Loucy (cell line): ENCODE measurements at regions not wholly inside any gene's neighbourhood (a gene's known extent, or its start where the extent isn't known, plus 50 kb on each side); places are given as distances from the start of the nearest gene placed in this dataset.

Source experiments
- EZH2phosphoT487 ChIP-seq: fragments of 200-600 bp; IDR thresholded peaks from 2 replicates; pipeline ENCODE4 v1.6.1; 2018; ENCODE audit warnings: antibody characterized with exemption, mild to moderate bottlenecking, moderate library complexity, borderline replicate concordance
- TF ChIP-seq, protein P1 (sequence below): fragments of 200-600 bp; sonication (generic); conservative IDR thresholded peaks from 2 replicates; pipeline ENCODE4 v1.5.1; 2014; ENCODE audit warnings: mild to moderate bottlenecking, antibody characterized with exemption, low read length

DNA sequence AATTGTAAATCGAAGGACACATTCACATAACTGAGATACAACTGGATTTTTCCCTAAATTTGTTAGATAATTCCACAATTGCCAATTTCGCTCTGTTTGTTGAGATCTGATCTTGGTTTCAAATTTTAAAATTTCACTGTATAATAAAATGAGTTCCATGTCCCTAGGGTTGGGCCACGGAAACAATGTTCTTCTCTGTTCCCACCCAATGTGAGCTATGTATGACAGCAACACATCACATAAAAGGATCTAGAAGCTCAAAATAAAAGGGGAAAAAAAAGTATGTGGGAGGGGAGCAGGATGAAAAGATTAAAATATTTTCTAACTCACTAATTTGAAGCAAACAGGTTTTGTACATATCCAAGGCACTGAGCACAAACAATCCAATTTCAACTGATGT is 287.8 kb upstream of the MKLN1 start:
- TF ChIP-seq, protein P1, sequence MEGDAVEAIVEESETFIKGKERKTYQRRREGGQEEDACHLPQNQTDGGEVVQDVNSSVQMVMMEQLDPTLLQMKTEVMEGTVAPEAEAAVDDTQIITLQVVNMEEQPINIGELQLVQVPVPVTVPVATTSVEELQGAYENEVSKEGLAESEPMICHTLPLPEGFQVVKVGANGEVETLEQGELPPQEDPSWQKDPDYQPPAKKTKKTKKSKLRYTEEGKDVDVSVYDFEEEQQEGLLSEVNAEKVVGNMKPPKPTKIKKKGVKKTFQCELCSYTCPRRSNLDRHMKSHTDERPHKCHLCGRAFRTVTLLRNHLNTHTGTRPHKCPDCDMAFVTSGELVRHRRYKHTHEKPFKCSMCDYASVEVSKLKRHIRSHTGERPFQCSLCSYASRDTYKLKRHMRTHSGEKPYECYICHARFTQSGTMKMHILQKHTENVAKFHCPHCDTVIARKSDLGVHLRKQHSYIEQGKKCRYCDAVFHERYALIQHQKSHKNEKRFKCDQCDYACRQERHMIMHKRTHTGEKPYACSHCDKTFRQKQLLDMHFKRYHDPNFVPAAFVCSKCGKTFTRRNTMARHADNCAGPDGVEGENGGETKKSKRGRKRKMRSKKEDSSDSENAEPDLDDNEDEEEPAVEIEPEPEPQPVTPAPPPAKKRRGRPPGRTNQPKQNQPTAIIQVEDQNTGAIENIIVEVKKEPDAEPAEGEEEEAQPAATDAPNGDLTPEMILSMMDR: no peak
- no peak for TF ChIP-seq EZH2phosphoT487
